Endothelial cell of umbilical vein (primary cell): ENCODE measurements at regions not wholly inside any gene's neighbourhood (a gene's known extent, or its start where the extent isn't known, plus 50 kb on each side); places are given as distances from the start of the nearest gene placed in this dataset.

Experiments used
- BruUV-seq: library from RNA; stranded (reverse); fragments of 400-500 nt; replicated peaks from 2 replicates; lab custom pipeline; 2021; lab: Mats Ljungman, UMichigan
- CTCF ChIA-PET: fragments of 300-600, 350-600 bp; sonication (Branson Sonifier 250); formaldehyde crosslinking; loops from one replicate; lab custom pipeline; 2021; ENCODE audit warnings: antibody characterized with exemption, inconsistent platforms; lab: Charles Lee
- POLR2A ChIA-PET: fragments of 300-600, 350-600 bp; sonication (Branson Sonifier 250); formaldehyde crosslinking; loops from one replicate; lab custom pipeline; 2021; ENCODE audit warnings: antibody characterized with exemption, inconsistent platforms; lab: Charles Lee
- DNase-seq: peaks from one replicate; pipeline ENCODE4 v3.0.0-alpha.2; 2011; ENCODE audit warnings: low read depth, low spot score
- FAIRE-seq: peaks from 2 replicates; lab custom pipeline; 2011; peaks lifted over from hg19 to GRCh38; lab: Jason Lieb, UNC
- H2AFZ ChIP-seq: 2 replicates; pipeline ENCODE4 v1.6.0; 2012; ENCODE audit warnings: low read depth, low read length, control low read depth, inconsistent platforms
- H3K27ac ChIP-seq: 2 replicates; pipeline ENCODE4 v1.5.1; 2011; ENCODE audit warnings: low read depth, mild to moderate bottlenecking, control low read depth, low read length, moderate library complexity; ENCODE audit not compliant: insufficient read depth
- H3K27me3 ChIP-seq, 2 experiments: 2 replicates each; pipeline versions ENCODE4 v1.6.0 to v1.6.1; 2011; ENCODE audit warnings: low read length in 2 of 2, mixed read lengths in 1 of 2; ENCODE audit not compliant: control insufficient read depth in 2 of 2, insufficient read depth in 2 of 2
- H3K36me3 ChIP-seq, 2 experiments: 2 replicates in 1 of 2; 3 replicates in 1 of 2; pipeline ENCODE4 v1.5.1; 2011; ENCODE audit warnings: low read length in 2 of 2, mild to moderate bottlenecking in 1 of 2, moderate library complexity in 1 of 2; ENCODE audit not compliant: control insufficient read depth in 2 of 2, insufficient read depth in 2 of 2; ENCODE audit errors: extremely low read depth in 1 of 2
- H3K4me1 ChIP-seq: 3 replicates; pipeline ENCODE4 v1.5.1; 2011; ENCODE audit warnings: mild to moderate bottlenecking, low read length; ENCODE audit not compliant: control insufficient read depth, insufficient read depth; ENCODE audit errors: extremely low read depth
- H3K4me2 ChIP-seq: 2 replicates; pipeline ENCODE4 v1.6.1; 2011; ENCODE audit warnings: low read length, control low read depth, mixed read lengths; ENCODE audit not compliant: insufficient read depth
- H3K4me3 ChIP-seq, 3 experiments: fragments of 200-600 bp in 1 of 3; sonication (generic), shearing (Covaris generic) in 1 of 3; replicated peaks in 1 of 3; 2 replicates each; pipeline ENCODE4 v1.5.1; 2011 to 2016; ENCODE audit warnings: control low read depth in 3 of 3, low read length in 3 of 3, mild to moderate bottlenecking in 2 of 3, inconsistent platforms in 1 of 3, low read depth in 1 of 3, moderate library complexity in 1 of 3; ENCODE audit not compliant: insufficient read depth in 1 of 3
- H3K79me2 ChIP-seq: 2 replicates; pipeline ENCODE4 v1.6.0; 2012; ENCODE audit warnings: low read length, inconsistent platforms; ENCODE audit not compliant: control insufficient read depth, insufficient read depth
- H3K9ac ChIP-seq: replicated peaks from 2 replicates; pipeline ENCODE3; 2011; ENCODE audit warnings: low read length, control low read depth; ENCODE audit not compliant: insufficient read depth; ENCODE audit errors: extremely low read depth
- H3K9me1 ChIP-seq: replicated peaks from 3 replicates; pipeline ENCODE4 v1.6.0; 2011; ENCODE audit warnings: mild to moderate bottlenecking, low read length; ENCODE audit not compliant: control insufficient read depth, insufficient read depth; ENCODE audit errors: extremely low read depth
- H3K9me3 ChIP-seq: replicated peaks from 2 replicates; pipeline ENCODE4 v1.5.1; 2012; ENCODE audit warnings: low read length, inconsistent platforms; ENCODE audit not compliant: control insufficient read depth, insufficient read depth
- H4K20me1 ChIP-seq: replicated peaks from 2 replicates; pipeline ENCODE3; 2011; ENCODE audit warnings: mild to moderate bottlenecking, low read length; ENCODE audit not compliant: control insufficient read depth, insufficient read depth; ENCODE audit errors: extremely low read depth
- CTCF ChIP-seq, 2 donors: IDR thresholded peaks; 1 replicate in 1 of 2; 2 replicates in 1 of 2; pipeline ENCODE4 v1.5.1; 2011; ENCODE audit warnings: low read length in 2 of 2, mild to moderate bottlenecking in 2 of 2, moderate library complexity in 2 of 2, control low read depth in 1 of 2, inconsistent platforms in 1 of 2, low read depth in 1 of 2; ENCODE audit not compliant: insufficient read depth in 1 of 2; ENCODE audit errors: extremely low read depth in 1 of 2
- EZH2 ChIP-seq: IDR thresholded peaks from 2 replicates; pipeline ENCODE4 v1.6.1; 2012; ENCODE audit warnings: borderline replicate concordance, low read depth, mild to moderate bottlenecking, moderate library complexity, low read length, inconsistent platforms; ENCODE audit not compliant: severe bottlenecking
- FOS ChIP-seq: IDR thresholded peaks from 2 replicates; pipeline ENCODE4 v1.6.1; 2011; ENCODE audit warnings: mild to moderate bottlenecking, low read length, moderate library complexity, borderline replicate concordance; ENCODE audit not compliant: insufficient read depth
- GATA2 ChIP-seq: IDR thresholded peaks from 2 replicates; pipeline ENCODE4 v1.7.0; 2011; ENCODE audit warnings: low read depth, mild to moderate bottlenecking, moderate library complexity, mixed read lengths, low read length; ENCODE audit not compliant: insufficient read length, insufficient read depth
- JUN ChIP-seq: IDR thresholded peaks from 2 replicates; pipeline ENCODE4 v1.6.1; 2011; ENCODE audit warnings: borderline replicate concordance, low read depth; ENCODE audit not compliant: insufficient read length, insufficient read depth
- MYC ChIP-seq: IDR thresholded peaks from one replicate; pipeline ENCODE4 v1.6.1; 2011; ENCODE audit warnings: mild to moderate bottlenecking, low read depth, low read length
- POLR2A ChIP-seq: IDR thresholded peaks from 2 replicates; pipeline ENCODE4 v1.6.1; 2012; ENCODE audit warnings: low read depth, mild to moderate bottlenecking, control low read depth, low read length
- POLR2AphosphoS5 ChIP-seq: IDR thresholded peaks from 2 replicates; pipeline ENCODE4 v1.6.1; 2012; ENCODE audit warnings: low read depth, mild to moderate bottlenecking, control low read depth, low read length, moderate library complexity; ENCODE audit not compliant: insufficient read depth
- dilution Hi-C: fragments of 300-500 bp; cut with MboI; formaldehyde crosslinking; loops from one replicate; pipeline ENCODE4 v1.15.0; 2019; ENCODE audit warnings: low sequenced_read_pairs; ENCODE audit not compliant: extremely low pct_ligation_motif_present
- intact Hi-C: fragments of 100-400 bp; cut with micrococcal nuclease; formaldehyde crosslinking; loops from one replicate; pipeline ENCODE4 v1.10.0; 2022

GRCh38 chr13:42418184-42418583, 146.2 kb downstream of the AKAP11 start:
- FAIRE-seq (no peak), DNase-seq (no peak)
- no peaks in the 10 kb centered on the region for H3K36me3 ChIP-seq
- no TSS peak for BruUV-seq
- no peak overlapping the region for H3K4me2 ChIP-seq
- no peak overlapping the region for H2AFZ ChIP-seq
- no peaks in the 10 kb centered on the region for H3K9me1 ChIP-seq
- no peak overlapping the region for H3K9ac ChIP-seq
- TF ChIP-seq GATA2 = no peak
- no peak for TF ChIP-seq CTCF (IDR thresholded peaks at IDR 0.05; ENCODE audit: extremely low read depth in 1 of 2, insufficient read depth in 1 of 2, low read depth in 1 of 2, low read length in 2 of 2)
- no peak for TF ChIP-seq EZH2
- no peak for TF ChIP-seq FOS
- TF ChIP-seq POLR2AphosphoS5 = no peak
- TF ChIP-seq JUN = no peak
- no peak for TF ChIP-seq POLR2A
- no peak for TF ChIP-seq MYC
- H3K27me3 ChIP-seq = peaks cover 0 to 2% of the 10 kb centered on the region in 2 experiments
- no peaks in the 10 kb centered on the region for H4K20me1 ChIP-seq
- dilution Hi-C loops = no loop called here
- H3K4me3 ChIP-seq = no peak overlapping the region
- POLR2A ChIA-PET = no interaction called here
- no peaks in the 10 kb centered on the region for H3K9me3 ChIP-seq
- no peak overlapping the region for H3K27ac ChIP-seq
- H3K79me2 ChIP-seq = no peaks in the 10 kb centered on the region
- CTCF ChIA-PET = interaction anchor here (1.0 kb wide), 1 partner anchor 29 kb away, joined by 5 read pairs; no protein-coding TSS in a partner anchor
- H3K4me1 ChIP-seq = no peaks in the 10 kb centered on the region
- intact Hi-C loops = no loop called here
